Tibial artery (tissue), 4 donors: ENCODE measurements at regions not wholly inside any gene's neighbourhood (a gene's known extent, or its start where the extent isn't known, plus 50 kb on each side); places are given as distances from the start of the nearest gene placed in this dataset.

Experiments
- DNase-seq, 2 donors: peaks; one replicate each; pipeline ENCODE4 v3.0.0-alpha.2; 2019
- H3K27ac ChIP-seq, 2 donors: fragments of 200-600 bp; sonication (generic) in 1 of 2; 1 replicate in 1 of 2; 2 replicates in 1 of 2; pipeline ENCODE4 v1.5.1; 2018 to 2019; ENCODE audit warnings: mild to moderate bottlenecking in 1 of 2
- H3K27me3 ChIP-seq, 2 donors: fragments of 200-600 bp; sonication (generic) in 1 of 2; one replicate each; pipeline versions ENCODE4 v1.5.1 to v1.6.0; 2016 to 2019
- H3K36me3 ChIP-seq, 3 donors: fragments of 200-600 bp; sonication (generic) in 2 of 3; one replicate each; pipeline ENCODE4 v1.5.1; 2016 to 2019; ENCODE audit warnings: mild to moderate bottlenecking in 2 of 3
- H3K4me1 ChIP-seq, 4 donors: fragments of 200-600 bp; sonication (generic) in 2 of 4; 1 replicate in 3 of 4; 2 replicates in 1 of 4; pipeline ENCODE4 v1.5.1; 2016 to 2019
- H3K4me3 ChIP-seq, 2 donors: fragments of 200-600 bp; sonication (generic) in 1 of 2; 1 replicate in 1 of 2; 2 replicates in 1 of 2; pipeline ENCODE4 v1.5.1; 2018 to 2019; ENCODE audit warnings: mild to moderate bottlenecking in 2 of 2
- H3K9me3 ChIP-seq, 3 donors: fragments of 200-600 bp; sonication (generic) in 1 of 3; one replicate each; pipeline ENCODE4 v1.5.1; 2016 to 2019
- intact Hi-C: fragments of 100-400 bp; cut with DNase I; formaldehyde crosslinking; loops from one replicate; pipeline ENCODE4 v1.15.0; 2023; ENCODE audit warnings: low total_unique reads
- TF ChIP-seq, protein P1 (sequence below), 2 experiments: fragments of 200-600 bp in 1 of 2; fragments of 450-650 bp in 1 of 2; IDR thresholded peaks; one replicate each; pipeline ENCODE4 v1.5.1; 2017 to 2019; ENCODE audit warnings: antibody characterized with exemption in 2 of 2, mild to moderate bottlenecking in 1 of 2, moderate library complexity in 1 of 2

DNA sequence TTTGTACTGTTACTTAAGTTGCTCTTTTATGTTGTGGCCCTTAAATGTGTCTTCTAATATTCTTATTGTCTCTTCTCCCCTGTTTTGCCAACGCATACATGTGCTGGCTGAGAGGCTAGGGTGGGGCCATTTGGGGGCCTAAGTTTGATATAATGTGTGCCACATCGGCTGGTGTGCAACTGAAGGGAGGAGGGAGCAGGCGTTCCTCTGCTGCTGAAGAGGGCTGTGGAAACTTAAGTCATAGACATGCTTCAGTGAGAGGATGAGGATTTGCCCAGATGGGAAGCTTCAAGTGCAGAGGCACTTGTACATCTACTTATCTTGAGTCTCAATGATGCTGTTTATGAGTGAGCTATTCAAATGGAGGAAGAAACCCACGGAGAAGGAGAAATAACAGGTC, 630.6 kb downstream of the LMO4 start:
- intact Hi-C loops, result loop anchor here (10.0 kb wide), 1 partner anchor 464 kb away; no protein-coding TSS in a partner anchor
- Histone ChIP-seq H3K4me1 (peaks cover 0 to 44% (median 10%) of the 10 kb centered on the region in 4 donors), H3K9me3 (no peaks in the 10 kb centered on the region), H3K36me3 (no peaks in the 10 kb centered on the region), H3K27me3 (no peaks in the 10 kb centered on the region), H3K4me3 (no peak overlapping the region), H3K27ac (peak overlapping the region in 1 of 2 donors; percentile 69)
- TF ChIP-seq, protein P1, sequence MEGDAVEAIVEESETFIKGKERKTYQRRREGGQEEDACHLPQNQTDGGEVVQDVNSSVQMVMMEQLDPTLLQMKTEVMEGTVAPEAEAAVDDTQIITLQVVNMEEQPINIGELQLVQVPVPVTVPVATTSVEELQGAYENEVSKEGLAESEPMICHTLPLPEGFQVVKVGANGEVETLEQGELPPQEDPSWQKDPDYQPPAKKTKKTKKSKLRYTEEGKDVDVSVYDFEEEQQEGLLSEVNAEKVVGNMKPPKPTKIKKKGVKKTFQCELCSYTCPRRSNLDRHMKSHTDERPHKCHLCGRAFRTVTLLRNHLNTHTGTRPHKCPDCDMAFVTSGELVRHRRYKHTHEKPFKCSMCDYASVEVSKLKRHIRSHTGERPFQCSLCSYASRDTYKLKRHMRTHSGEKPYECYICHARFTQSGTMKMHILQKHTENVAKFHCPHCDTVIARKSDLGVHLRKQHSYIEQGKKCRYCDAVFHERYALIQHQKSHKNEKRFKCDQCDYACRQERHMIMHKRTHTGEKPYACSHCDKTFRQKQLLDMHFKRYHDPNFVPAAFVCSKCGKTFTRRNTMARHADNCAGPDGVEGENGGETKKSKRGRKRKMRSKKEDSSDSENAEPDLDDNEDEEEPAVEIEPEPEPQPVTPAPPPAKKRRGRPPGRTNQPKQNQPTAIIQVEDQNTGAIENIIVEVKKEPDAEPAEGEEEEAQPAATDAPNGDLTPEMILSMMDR (IDR thresholded peaks at IDR 0.05), result no peak
- no peak for DNase-seq

- no peak for DNase-seq
- intact Hi-C loops, result no loop called here
- H3K36me3 ChIP-seq, result no peaks in the 10 kb centered on the region
These were observed 633.3 kb downstream of the LMO4 start for GRCh38 chr1:87961992-87962391.

DNA sequence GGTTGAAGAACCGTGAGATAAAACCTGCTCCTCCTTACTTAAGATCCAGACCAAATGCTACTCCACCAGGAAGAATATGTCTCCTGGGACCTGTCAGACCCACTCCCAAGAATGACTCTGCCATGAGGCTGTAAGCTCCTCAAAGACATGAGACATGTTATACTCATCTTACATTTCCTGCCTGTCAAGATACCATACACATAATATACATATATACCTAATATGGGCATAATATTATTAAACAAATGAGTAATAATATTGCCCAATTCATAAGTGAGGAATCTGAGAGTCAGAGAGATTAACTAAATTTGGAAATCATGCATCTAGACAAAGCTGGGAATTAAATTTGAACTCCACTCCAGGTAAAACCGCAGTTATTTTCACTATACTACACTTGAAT, 634.9 kb downstream of the LMO4 start:
- Histone ChIP-seq H3K4me1 (peaks cover 0 to 17% (median 11%) of the 10 kb centered on the region in 4 donors), H3K36me3 (no peaks in the 10 kb centered on the region), H3K9me3 (no peaks in the 10 kb centered on the region), H3K27ac (no peak overlapping the region), H3K4me3 (no peak overlapping the region), H3K27me3 (no peaks in the 10 kb centered on the region)
- TF ChIP-seq, protein P1 (IDR thresholded peaks at IDR 0.05), result no peak
- intact Hi-C loops, result no loop called here
- no peak for DNase-seq

More at GRCh38 chr1:87961992-87962391, 633.3 kb downstream of the LMO4 start:
- TF ChIP-seq, protein P1 (IDR thresholded peaks at IDR 0.05), result no peak
- Histone ChIP-seq H3K27me3 (no peaks in the 10 kb centered on the region), H3K9me3 (no peaks in the 10 kb centered on the region), H3K27ac (no peak overlapping the region), H3K4me1 (peaks cover 0 to 18% (median 2%) of the 10 kb centered on the region in 4 donors), H3K4me3 (no peak overlapping the region)

DNA sequence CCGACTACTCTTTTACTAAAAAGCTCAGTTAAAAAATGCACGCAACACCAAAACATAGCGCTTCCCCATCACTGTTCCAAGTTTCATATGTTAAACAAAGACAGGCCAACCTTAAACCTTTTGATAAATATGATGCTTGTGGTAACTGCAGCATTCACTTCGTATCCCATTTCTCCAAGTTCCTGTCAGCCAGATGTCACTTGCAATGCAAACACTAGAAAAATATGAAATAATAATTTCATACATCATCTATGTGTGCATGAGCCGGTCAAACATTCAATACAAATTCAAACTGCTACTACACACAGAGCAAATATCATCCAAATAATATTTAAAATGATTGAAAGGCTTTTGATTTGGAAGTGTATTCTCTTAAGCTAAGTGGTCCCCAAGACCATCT, 636.5 kb downstream of the LMO4 start:
- DNase-seq, result no peak
- intact Hi-C loops, result no loop called here
- H3K4me3 ChIP-seq, result no peak overlapping the region
- H3K27ac ChIP-seq, result no peak overlapping the region
- no peaks in the 10 kb centered on the region for H3K27me3 ChIP-seq
- H3K36me3 ChIP-seq, result no peaks in the 10 kb centered on the region
- H3K9me3 ChIP-seq, result no peaks in the 10 kb centered on the region
- TF ChIP-seq, protein P1 (IDR thresholded peaks at IDR 0.05), result no peak
- H3K4me1 ChIP-seq, result peaks cover 0 to 21% (median 16%) of the 10 kb centered on the region in 4 donors

- Histone ChIP-seq H3K27me3 (no peaks in the 10 kb centered on the region), H3K4me3 (no peak overlapping the region), H3K4me1 (peaks cover 0 to 21% (median 16%) of the 10 kb centered on the region in 4 donors), H3K9me3 (no peaks in the 10 kb centered on the region), H3K27ac (peak overlapping the region; percentile 61 to 70), H3K36me3 (no peaks in the 10 kb centered on the region)
- TF ChIP-seq, protein P1 (IDR thresholded peaks at IDR 0.05), result no peak
- intact Hi-C loops, result no loop called here
- DNase-seq, result peak; percentile 54 to 77
These were observed 639.7 kb downstream of the LMO4 start for GRCh38 chr1:87968197-87968955.
